Endothelial cell (in vitro differentiated cells): ENCODE measurements at regions not wholly inside any gene's neighbourhood (a gene's known extent, or its start where the extent isn't known, plus 50 kb on each side); places are given as distances from the start of the nearest gene placed in this dataset.

Source experiments
- DNase-seq: peaks from one replicate; pipeline ENCODE4 v3.0.0; 2021; ENCODE audit warnings: low spot score
- H3K27ac Mint-ChIP-seq: one replicate; pipeline ENCODE4 v1.8.0; 2021; ENCODE audit warnings: mixed read lengths, inconsistent platforms; ENCODE audit not compliant: unreplicated experiment
- H3K27me3 Mint-ChIP-seq: one replicate; pipeline ENCODE4 v1.8.0; 2021; ENCODE audit warnings: mild to moderate bottlenecking, moderate library complexity, mixed read lengths, inconsistent platforms; ENCODE audit not compliant: unreplicated experiment
- H3K36me3 Mint-ChIP-seq: one replicate; pipeline ENCODE4 v1.8.0; 2021; ENCODE audit warnings: mild to moderate bottlenecking, low read depth, mixed read lengths, inconsistent platforms; ENCODE audit not compliant: unreplicated experiment
- H3K4me1 Mint-ChIP-seq: one replicate; pipeline ENCODE4 v1.8.0; 2021; ENCODE audit warnings: mild to moderate bottlenecking, mixed read lengths, inconsistent platforms; ENCODE audit not compliant: unreplicated experiment
- H3K4me3 Mint-ChIP-seq: one replicate; pipeline ENCODE4 v1.8.0; 2021; ENCODE audit warnings: mild to moderate bottlenecking, mixed read lengths, inconsistent platforms; ENCODE audit not compliant: unreplicated experiment
- H3K9me3 Mint-ChIP-seq: one replicate; pipeline ENCODE4 v1.8.0; 2021; ENCODE audit warnings: mixed read lengths, inconsistent platforms; ENCODE audit not compliant: unreplicated experiment
- TF ChIP-seq, protein P1 (sequence below): fragments of 200-600 bp; sonication (generic); IDR thresholded peaks from one replicate; pipeline ENCODE4 v1.5.0; 2021; ENCODE audit warnings: antibody characterized with exemption; ENCODE audit not compliant: unreplicated experiment

GRCh38 chr21:25496825-25497482 is 110.3 kb downstream of the MRPL39 start:
- Mint-ChIP-seq H3K4me1 (no peaks in the 10 kb centered on the region), H3K4me3 (no peak overlapping the region), H3K27me3 (no peaks in the 10 kb centered on the region), H3K9me3 (no peaks in the 10 kb centered on the region), H3K27ac (no peak overlapping the region), H3K36me3 (no peaks in the 10 kb centered on the region)
- DNase-seq, result no peak
- TF ChIP-seq, protein P1, sequence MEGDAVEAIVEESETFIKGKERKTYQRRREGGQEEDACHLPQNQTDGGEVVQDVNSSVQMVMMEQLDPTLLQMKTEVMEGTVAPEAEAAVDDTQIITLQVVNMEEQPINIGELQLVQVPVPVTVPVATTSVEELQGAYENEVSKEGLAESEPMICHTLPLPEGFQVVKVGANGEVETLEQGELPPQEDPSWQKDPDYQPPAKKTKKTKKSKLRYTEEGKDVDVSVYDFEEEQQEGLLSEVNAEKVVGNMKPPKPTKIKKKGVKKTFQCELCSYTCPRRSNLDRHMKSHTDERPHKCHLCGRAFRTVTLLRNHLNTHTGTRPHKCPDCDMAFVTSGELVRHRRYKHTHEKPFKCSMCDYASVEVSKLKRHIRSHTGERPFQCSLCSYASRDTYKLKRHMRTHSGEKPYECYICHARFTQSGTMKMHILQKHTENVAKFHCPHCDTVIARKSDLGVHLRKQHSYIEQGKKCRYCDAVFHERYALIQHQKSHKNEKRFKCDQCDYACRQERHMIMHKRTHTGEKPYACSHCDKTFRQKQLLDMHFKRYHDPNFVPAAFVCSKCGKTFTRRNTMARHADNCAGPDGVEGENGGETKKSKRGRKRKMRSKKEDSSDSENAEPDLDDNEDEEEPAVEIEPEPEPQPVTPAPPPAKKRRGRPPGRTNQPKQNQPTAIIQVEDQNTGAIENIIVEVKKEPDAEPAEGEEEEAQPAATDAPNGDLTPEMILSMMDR, result no peak

DNA sequence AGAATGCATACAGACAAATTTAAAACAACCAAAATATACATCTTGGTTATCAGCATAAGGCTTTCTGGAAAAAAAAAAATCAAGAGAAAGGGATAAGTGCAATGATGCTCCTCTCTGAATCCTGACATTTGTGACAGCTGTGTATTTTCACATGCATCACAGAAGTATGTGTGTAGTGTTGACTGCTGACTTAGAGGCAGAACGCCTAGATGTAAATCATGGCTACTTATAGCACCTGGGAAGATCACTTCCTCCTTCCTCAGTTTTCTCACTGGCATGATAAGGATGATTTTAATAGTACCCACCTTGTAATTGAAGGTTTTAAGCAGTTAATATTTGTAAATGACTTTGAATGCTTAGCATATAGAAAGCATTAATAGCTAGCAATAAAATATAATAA is 112.5 kb downstream of the MRPL39 start:
- Mint-ChIP-seq H3K27me3 (no peaks in the 10 kb centered on the region), H3K36me3 (no peaks in the 10 kb centered on the region), H3K4me1 (no peaks in the 10 kb centered on the region), H3K27ac (no peak overlapping the region), H3K9me3 (no peaks in the 10 kb centered on the region), H3K4me3 (no peak overlapping the region)
- DNase-seq, result no peak
- TF ChIP-seq, protein P1, result no peak

DNA sequence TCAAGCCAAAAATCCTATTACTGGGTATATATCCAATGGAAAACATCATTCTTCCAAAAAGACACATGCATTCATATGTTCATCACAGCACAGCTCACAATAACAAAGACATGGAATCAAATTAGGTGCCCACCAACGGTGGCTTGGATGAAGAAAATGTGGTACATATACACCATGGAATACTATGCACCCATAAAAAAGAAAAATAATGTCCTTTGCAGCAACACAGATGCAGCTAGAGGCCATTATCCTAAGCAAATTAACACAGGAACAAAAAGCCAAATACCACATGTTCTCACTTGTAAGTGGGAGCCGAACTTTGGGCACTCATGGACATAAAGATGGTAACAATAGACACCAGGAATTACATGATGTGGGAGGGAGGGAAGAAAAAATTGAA is 113.6 kb downstream of the MRPL39 start:
- H3K36me3 Mint-ChIP-seq, result no peaks in the 10 kb centered on the region
- H3K4me1 Mint-ChIP-seq, result no peaks in the 10 kb centered on the region
- TF ChIP-seq, protein P1, result no peak
- no peak overlapping the region for H3K4me3 Mint-ChIP-seq
- no peak for DNase-seq
- H3K9me3 Mint-ChIP-seq, result no peaks in the 10 kb centered on the region
- no peak overlapping the region for H3K27ac Mint-ChIP-seq
- no peaks in the 10 kb centered on the region for H3K27me3 Mint-ChIP-seq

DNA sequence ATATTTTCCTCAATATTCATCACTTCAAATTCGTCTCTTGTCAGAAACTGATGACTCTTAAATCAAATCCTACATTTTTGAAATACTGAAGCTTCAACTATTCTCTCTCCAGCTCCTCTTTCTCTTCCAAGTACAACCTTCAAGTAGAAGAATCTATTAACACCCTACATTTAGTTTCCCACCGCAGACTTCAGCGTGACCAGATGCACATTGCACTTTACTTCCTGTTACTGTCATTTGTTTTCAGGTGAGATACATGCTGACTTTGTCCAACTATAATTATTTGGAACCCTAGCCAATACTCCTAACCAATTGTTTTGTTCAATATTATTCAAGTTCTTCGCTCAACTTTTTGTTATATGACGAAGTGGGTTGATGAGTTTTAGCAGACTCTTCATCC is 116.0 kb downstream of the MRPL39 start:
- no peak overlapping the region for H3K4me3 Mint-ChIP-seq
- H3K36me3 Mint-ChIP-seq, result no peaks in the 10 kb centered on the region
- no peaks in the 10 kb centered on the region for H3K4me1 Mint-ChIP-seq
- H3K27ac Mint-ChIP-seq, result no peak overlapping the region
- no peaks in the 10 kb centered on the region for H3K9me3 Mint-ChIP-seq
- TF ChIP-seq, protein P1, result no peak
- DNase-seq, result no peak
- H3K27me3 Mint-ChIP-seq, result no peaks in the 10 kb centered on the region

DNA sequence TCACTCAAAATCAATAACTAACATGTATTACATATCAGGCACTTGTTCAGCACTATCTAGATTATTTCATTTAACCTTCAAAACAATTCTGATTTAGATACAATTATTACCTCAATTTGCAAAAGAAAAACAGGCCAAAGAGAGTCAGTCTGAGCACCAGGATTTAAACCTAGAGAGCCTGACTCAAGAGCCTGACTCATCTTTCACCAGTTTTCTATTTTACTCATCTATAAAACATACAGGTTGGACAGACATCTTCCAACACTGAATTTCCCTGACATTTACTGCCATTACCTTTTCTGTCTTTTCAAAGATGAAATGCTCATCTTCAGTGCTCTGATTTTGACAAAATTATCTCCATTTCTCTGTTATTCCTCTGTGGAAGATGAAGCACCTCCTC is 116.5 kb downstream of the MRPL39 start:
- no peaks in the 10 kb centered on the region for H3K9me3 Mint-ChIP-seq
- TF ChIP-seq, protein P1, result no peak
- DNase-seq, result no peak
- no peak overlapping the region for H3K27ac Mint-ChIP-seq
- H3K4me1 Mint-ChIP-seq, result no peaks in the 10 kb centered on the region
- no peak overlapping the region for H3K4me3 Mint-ChIP-seq
- no peaks in the 10 kb centered on the region for H3K27me3 Mint-ChIP-seq
- H3K36me3 Mint-ChIP-seq, result no peaks in the 10 kb centered on the region
